G401.6 (cell line): ENCODE measurements at regions not wholly inside any gene's neighbourhood (a gene's known extent, or its start where the extent isn't known, plus 50 kb on each side); places are given as distances from the start of the nearest gene placed in this dataset.

Source experiments
- FAIRE-seq: peaks from 2 replicates; lab custom pipeline; 2012; peaks lifted over from hg19 to GRCh38; lab: Jason Lieb, UNC

GRCh38 chrY:15162211-15162610, 637.9 kb downstream of the NLGN4Y start:
- FAIRE-seq: no peak

- FAIRE-seq: no peak
These were observed 655.6 kb downstream of the NLGN4Y start for GRCh38 chrY:15179890-15180289.

GRCh38 chrY:15229056-15229455, 704.7 kb downstream of the NLGN4Y start:
- no peak for FAIRE-seq

- no peak for FAIRE-seq
These were observed 715.3 kb downstream of the NLGN4Y start for GRCh38 chrY:15239596-15240132.

- FAIRE-seq: no peak
These were observed 735.0 kb downstream of the NLGN4Y start for GRCh38 chrY:15259286-15259685.

GRCh38 chrY:15286572-15286971, 762.2 kb downstream of the NLGN4Y start:
- no peak for FAIRE-seq

DNA sequence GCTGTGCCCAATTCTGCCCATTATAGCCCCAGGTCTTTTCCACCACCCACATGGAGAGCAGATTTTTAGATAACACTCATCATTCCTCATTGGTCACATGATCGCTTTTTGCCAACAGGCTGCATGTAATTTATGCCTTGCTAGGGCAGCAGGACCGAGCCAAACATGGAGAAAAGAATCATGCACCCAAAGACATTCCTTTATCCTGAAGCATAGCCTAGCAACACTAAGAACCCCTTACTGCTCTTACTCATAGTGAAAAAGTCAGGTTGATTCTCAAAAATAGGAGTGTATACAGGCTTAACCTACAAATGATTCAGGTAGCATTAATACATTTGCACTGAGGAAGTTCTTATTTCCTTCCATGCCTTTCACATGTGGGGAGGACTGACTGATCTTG, 765.5 kb downstream of the NLGN4Y start:
- FAIRE-seq: no peak

DNA sequence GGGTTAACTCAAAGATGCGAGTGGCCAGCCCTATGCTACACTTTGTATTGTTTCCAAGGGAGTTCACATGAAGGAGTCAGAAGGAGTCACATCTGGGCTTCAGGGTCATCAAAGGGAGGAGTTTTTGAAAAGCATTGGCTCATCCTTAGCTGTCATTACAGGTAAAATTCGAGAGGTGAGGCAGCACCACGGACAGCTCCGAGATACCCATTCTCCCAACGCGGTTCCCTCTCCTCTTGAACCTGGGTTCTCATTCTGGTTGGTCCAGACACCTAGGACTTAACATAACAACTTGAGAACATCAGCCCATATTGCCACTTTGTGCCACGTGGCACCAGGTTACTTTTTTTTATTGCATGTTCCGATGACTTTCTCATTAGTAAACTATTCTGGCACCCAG, 768.6 kb downstream of the NLGN4Y start:
- FAIRE-seq: no peak

DNA sequence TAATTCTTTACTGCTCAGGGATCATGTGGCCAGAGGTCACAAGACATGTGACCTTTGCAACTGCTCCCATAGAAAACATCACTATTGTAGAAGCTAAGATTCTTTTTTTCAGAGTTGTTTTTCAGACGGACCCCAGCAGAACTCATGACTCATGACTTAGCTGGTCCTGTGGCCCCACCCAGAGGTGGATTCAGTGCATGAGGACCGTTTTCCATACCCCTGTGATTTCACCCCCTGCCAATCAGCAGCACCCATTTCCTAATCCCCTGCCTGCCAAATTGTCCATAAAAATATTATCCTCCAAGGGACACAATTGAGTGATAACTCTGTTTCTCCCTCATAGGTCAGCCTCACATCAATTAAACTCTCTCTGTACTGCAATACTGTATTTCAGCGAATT, 777.5 kb downstream of the NLGN4Y start:
- FAIRE-seq: no peak

DNA sequence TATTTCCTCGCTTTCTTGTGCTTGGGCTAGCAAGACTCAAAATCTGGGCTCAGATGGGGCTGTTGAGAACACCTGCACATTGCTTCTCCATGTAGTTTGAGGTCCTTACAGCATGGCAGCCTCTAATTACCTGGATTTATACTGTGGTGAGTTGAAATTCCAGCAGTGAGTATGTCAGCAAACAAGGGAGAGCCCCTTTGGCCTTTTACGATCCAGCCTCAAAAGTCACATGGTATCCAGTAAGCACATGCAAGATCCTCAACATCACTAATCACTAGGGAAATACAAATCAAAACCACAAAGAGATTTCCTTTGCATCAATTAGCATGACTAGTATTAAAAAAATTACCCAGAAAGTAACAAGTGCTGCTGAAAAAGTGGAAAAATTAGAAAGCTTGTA, 787.8 kb downstream of the NLGN4Y start:
- FAIRE-seq: no peak

DNA sequence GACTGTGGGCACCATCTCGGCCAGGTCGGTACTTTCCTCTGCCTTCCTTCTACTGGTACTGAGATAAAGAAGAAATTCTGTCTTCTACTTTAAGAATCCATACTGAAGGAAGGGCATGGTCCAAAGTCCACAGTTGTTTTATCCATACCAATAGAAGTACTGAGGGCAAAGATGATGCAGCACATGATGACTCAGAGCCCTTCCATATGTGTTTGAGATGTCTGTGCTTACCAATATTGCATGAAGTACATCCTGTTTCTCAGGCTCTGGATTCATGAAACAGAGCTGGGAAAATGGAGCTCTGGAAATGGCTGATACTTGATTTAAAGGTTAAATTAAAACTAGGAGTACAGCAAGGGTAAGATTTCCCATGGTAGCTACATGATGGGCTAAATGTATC, 799.9 kb downstream of the NLGN4Y start:
- no peak for FAIRE-seq

DNA sequence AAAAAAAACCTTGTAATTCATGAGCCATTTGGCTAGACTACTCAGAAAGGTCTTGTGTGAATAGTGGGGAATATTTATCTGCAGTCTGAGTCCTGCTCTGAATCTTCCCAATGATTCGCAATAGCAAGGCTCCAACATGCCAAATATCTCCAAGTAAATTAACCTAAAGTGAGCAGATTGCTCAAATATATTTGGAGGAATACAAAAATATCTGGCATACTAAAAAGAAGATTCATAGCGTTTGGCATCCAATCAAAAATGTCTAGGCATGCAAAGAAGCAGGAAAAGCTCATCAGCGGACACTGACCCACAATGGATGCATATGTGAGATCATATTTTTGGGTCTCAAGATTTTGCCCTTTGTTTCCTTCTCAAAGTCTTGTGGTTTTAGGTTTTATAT, 800.9 kb downstream of the NLGN4Y start:
- FAIRE-seq: no peak

DNA sequence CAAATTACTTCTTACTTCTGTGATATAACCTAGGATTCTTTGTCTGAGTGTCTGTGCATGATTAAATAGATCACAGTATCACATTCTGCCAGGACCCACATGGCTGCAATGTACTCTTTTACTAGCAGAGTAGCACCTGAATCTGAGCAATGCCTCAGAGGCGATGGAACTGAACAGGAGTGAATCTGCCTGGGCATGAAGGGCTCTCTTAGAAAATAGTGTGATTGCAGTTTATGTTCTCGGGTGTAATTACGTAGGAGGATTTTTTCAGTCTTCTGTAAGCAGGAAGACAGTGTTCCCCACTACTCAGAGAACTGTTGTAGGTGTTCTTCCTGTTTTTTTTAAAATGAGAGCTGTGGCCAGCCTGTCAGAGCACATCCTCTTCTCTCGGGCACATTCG, 802.3 kb downstream of the NLGN4Y start:
- FAIRE-seq: no peak

- no peak for FAIRE-seq
These were observed 804.5 kb downstream of the NLGN4Y start for GRCh38 chrY:15328848-15329247.

- no peak for FAIRE-seq
These were observed 819.2 kb downstream of the NLGN4Y start for GRCh38 chrY:15343522-15343921.

DNA sequence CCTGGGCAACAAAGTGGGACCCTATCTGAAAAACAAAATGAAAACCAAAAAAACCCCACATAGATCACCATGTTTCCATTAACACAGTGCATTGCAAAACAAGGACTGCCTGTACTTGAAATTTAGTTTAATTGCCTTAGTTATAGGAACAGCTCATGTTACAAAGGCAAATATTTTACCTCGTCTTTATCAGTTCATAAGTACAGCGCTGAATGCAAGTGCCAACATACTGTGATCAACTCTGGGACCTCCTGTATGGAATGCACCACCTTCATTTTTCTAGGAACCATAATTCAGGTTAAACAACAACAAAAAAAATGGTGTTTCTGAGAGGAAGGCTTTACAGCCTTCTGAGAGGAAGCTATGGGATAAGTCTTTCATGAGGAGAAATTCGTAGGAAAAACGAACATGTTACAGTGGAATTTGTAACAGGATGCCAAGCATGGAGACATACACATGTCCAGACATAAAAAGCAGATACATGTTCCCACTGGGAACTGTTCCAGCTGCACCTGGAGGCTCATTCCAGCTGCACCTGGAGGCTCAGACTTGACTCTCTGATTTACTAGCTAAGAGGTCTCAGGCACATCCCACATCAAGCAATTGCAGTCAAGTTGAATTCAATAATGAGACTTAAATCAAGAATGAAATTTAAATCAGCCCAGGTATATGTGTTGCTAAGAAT, 821.3 kb downstream of the NLGN4Y start:
- FAIRE-seq: no peak

- FAIRE-seq: no peak
These were observed 825.0 kb downstream of the NLGN4Y start for GRCh38 chrY:15349351-15349750.

DNA sequence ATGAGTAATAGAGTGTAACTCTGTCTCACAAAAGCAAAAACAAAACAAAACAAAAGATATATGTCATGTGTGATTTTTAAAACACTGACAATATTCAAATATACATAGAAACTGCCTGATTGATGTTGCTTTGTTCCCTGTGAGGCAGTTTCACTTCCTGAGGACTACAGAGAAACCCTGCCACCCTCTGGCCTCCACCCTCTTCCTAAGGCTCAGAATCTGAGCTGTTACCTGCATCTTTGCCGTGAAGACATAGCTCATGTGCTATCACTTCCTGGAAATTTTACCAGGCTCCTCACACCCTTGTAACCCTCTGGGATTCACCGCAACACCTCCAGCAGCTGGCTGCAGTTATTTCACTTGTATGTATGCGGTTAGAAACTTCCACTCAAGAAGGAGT, 831.0 kb downstream of the NLGN4Y start:
- FAIRE-seq: no peak

- FAIRE-seq: peak; percentile 30
These were observed 836.1 kb downstream of the NLGN4Y start for GRCh38 chrY:15360471-15360870.

GRCh38 chrY:15364996-15365395, 840.7 kb downstream of the NLGN4Y start:
- no peak for FAIRE-seq

DNA sequence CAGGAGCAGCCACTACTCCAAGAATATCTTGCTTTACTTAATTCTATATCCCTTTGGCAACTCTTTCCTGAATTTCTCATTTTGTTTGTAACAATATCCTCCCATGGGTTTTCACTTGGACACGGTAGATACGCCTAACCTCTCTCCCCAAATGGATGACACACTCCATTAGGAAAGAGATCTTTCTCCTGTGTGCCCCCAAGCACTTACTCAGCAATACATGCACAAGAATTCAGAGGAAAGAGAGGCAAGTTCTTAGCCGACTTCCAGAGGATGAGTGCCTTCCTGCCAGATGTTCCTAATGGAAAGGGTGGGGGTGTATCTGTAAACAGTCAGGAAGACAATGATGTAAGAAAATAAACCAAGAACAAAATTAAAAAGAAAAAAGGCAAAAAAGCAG, 844.5 kb downstream of the NLGN4Y start:
- FAIRE-seq: no peak

- FAIRE-seq: no peak
These were observed 860.8 kb downstream of the NLGN4Y start for GRCh38 chrY:15385178-15385577.

DNA sequence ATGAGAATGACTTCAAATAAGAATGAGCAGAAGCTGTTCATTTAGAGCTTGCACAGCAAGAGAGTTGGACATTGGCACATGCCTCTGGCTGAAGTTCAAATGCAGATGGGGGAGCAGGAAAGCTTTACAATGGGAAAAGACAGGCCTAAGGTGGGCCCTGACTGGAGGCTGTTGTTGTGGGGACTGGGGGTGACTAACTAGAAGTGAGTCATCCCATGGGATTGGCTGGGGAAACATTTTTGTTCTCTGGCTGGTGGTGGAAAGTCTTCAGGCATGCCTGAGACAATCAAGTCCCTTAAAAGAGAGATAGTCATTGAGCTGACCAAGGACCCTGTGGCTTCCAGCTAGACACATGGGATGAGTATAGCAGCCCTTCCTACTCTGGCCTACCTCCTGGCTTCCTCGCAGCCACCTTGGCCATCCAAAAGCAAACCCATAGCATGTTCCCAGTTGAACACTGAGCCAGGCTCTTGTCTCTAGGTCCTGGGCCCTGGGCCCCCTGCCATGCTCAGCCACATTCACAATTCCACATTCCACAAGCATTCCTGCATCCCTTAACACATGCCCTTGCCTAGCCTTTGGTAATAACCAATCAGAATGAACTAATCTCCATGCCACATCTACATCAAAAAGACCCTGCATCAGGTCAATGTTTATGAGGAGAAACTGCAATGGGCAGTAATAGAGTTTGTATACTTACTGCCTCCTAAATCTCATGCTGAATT, 873.4 kb downstream of the NLGN4Y start:
- FAIRE-seq: no peak

DNA sequence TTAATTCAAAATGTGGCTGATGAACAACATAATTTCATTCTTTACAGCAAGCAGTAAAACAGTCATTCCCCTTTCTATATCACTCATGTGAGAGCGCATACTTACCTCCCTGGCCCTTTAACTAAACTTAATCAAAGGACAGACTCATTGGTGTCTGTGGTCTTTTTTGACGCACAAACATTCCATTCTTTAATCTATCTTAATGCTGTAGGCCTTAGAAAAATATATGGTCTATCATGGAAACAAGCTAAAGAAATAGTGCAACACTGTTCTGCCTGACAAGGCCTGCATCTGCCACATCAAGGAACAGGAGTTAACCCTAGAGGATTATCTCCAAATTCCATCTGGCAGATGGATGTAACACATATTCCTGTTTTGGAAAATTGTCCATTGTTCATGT, 878.1 kb downstream of the NLGN4Y start:
- no peak for FAIRE-seq
